ENCODE measurements at regions not wholly inside any gene's neighbourhood (a gene's known extent, or its start where the extent isn't known, plus 50 kb on each side); places are given as distances from the start of the nearest gene placed in this dataset.

DNA sequence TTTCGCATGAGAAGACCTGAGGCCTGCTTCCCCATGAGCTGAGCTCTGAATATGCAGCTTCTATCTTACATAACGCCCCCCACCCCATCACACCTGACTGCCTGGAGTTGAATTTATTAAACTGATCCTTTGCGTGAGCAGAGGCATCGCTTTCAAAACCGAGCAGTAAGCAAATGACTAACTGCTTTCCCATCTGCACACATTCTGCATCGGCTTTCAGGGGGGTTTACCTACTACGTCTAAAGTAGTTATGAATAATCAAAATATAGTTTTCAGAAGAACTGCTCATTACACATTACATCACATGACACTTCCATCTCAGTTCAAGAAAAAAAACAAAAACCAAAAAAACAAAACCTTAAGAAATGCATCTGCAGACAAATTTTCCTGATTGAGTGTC is 54.7 kb upstream of the EGR2 start (continued):
- TF ChIP-seq TCF12 (IDR thresholded peaks at IDR 0.05; ENCODE audit: low read depth, low read length): peak; percentile 86
- TF ChIP-seq SREBF1 (IDR thresholded peaks at IDR 0.05; ENCODE audit: low read length): no peak
- no peak for TF ChIP-seq RB1 (IDR thresholded peaks at IDR 0.05; ENCODE audit: borderline replicate concordance)
- TF ChIP-seq, protein P1, sequence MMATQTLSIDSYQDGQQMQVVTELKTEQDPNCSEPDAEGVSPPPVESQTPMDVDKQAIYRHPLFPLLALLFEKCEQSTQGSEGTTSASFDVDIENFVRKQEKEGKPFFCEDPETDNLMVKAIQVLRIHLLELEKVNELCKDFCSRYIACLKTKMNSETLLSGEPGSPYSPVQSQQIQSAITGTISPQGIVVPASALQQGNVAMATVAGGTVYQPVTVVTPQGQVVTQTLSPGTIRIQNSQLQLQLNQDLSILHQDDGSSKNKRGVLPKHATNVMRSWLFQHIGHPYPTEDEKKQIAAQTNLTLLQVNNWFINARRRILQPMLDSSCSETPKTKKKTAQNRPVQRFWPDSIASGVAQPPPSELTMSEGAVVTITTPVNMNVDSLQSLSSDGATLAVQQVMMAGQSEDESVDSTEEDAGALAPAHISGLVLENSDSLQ (IDR thresholded peaks at IDR 0.05): peak; percentile 32; the same call in 1 of the 2 replicates
- TF ChIP-seq, protein P2, sequence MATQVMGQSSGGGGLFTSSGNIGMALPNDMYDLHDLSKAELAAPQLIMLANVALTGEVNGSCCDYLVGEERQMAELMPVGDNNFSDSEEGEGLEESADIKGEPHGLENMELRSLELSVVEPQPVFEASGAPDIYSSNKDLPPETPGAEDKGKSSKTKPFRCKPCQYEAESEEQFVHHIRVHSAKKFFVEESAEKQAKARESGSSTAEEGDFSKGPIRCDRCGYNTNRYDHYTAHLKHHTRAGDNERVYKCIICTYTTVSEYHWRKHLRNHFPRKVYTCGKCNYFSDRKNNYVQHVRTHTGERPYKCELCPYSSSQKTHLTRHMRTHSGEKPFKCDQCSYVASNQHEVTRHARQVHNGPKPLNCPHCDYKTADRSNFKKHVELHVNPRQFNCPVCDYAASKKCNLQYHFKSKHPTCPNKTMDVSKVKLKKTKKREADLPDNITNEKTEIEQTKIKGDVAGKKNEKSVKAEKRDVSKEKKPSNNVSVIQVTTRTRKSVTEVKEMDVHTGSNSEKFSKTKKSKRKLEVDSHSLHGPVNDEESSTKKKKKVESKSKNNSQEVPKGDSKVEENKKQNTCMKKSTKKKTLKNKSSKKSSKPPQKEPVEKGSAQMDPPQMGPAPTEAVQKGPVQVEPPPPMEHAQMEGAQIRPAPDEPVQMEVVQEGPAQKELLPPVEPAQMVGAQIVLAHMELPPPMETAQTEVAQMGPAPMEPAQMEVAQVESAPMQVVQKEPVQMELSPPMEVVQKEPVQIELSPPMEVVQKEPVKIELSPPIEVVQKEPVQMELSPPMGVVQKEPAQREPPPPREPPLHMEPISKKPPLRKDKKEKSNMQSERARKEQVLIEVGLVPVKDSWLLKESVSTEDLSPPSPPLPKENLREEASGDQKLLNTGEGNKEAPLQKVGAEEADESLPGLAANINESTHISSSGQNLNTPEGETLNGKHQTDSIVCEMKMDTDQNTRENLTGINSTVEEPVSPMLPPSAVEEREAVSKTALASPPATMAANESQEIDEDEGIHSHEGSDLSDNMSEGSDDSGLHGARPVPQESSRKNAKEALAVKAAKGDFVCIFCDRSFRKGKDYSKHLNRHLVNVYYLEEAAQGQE (IDR thresholded peaks at IDR 0.05; ENCODE audit: low read depth, low read length): no peak
- TF ChIP-seq YBX1 (IDR thresholded peaks at IDR 0.05): no peak
- no peak for TF ChIP-seq HSF1 (IDR thresholded peaks at IDR 0.05; ENCODE audit: low read depth, low read length)
- peak; percentile 84 for TF ChIP-seq RUNX3 (IDR thresholded peaks at IDR 0.05; ENCODE audit: low read length)
- TF ChIP-seq CREB1 (IDR thresholded peaks at IDR 0.05; ENCODE audit: low read depth): peak; percentile 80
- no peak for TF ChIP-seq SRF (IDR thresholded peaks at IDR 0.05; ENCODE audit: low read depth in 2 of 2, low read length in 2 of 2)
- TF ChIP-seq KDM1A (IDR thresholded peaks at IDR 0.05; ENCODE audit: borderline replicate concordance): no peak
- peak; percentile 92 for TF ChIP-seq JUNB (IDR thresholded peaks at IDR 0.05)
- TF ChIP-seq SP1 (IDR thresholded peaks at IDR 0.05; ENCODE audit: low read depth, low read length): peak; percentile 74
